HG03175 (cell line): ENCODE measurements at regions not wholly inside any gene's neighbourhood (a gene's known extent, or its start where the extent isn't known, plus 50 kb on each side); places are given as distances from the start of the nearest gene placed in this dataset.
"Not testable (repeated sequence)": the region's sequence is repeated elsewhere in the genome, so short reads cannot be mapped to it uniquely, and the experiment has no call there.

Source experiments
- ATAC-seq: cut with Tn5 transposase; IDR thresholded peaks from one replicate; pipeline ENCODE4 v1.9.1; 2021; ENCODE audit warnings: mild to moderate bottlenecking, moderate library complexity; ENCODE audit not compliant: unreplicated experiment

DNA sequence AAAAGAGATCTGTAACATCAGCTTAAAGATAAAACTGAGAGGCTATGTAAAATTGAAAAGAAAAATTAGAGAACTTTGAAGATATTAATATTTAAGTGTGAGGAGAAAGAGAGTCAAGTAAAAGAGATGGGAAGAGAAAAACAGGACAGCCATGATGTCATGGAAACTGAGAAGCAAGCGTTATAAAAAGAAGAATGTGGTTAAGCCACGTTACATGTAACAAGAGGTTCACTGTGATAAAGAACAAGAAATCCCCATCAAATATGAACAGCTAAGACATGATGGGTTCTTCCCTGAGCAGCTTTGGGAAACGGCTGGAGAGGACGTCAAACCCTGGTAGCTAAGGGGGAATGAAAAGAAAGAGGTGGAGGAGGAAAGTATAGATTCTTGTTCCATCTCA lies 1269.3 kb upstream of the TENM3 start:
- no peak for ATAC-seq

DNA sequence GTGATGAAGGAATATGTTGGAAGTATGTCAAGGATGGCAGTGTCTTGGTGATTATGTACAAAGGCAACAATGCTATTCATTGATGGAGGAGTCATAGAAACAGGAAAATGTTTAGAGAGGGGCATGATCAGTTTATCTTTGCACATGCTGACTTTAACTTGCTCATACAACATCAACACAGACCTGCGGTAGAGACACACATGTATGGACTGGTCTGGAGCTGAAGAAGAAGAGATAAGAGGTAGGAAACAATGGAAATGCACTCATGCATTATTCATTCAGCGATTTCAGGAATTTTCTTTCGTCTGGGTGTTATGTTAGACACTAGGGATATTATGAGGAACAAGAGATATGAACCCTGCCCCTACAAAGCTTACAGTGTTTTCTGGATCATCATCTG lies 1252.3 kb upstream of the TENM3 start:
- no peak for ATAC-seq

DNA sequence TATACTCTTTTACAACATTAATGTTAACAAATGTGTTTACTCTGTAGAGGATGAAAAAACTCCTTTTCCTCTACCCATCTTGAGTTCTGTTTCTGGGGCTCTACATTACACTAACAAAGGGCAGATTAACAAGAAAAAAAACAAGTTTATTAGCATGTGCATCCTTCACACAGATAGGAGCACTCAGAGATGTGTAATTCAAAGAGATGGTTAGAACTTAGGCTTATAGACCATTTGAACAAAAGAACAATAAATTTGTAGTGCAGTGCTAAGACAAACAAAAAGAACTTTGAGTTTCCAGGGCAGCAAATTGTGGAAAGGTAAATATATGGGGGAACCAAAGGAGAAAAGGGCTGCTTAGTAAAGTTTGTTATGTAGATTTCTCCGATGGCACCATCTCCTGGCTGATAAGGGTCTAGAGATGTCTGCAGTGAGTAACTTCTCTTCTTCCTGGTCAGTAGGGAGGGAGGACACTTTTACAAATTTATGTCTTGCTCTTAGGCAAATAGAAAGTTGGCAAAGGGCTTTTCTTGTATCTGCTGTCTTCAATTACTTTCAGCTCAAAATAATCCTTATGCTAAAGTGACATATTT lies 1249.9 kb upstream of the TENM3 start:
- no peak for ATAC-seq

DNA sequence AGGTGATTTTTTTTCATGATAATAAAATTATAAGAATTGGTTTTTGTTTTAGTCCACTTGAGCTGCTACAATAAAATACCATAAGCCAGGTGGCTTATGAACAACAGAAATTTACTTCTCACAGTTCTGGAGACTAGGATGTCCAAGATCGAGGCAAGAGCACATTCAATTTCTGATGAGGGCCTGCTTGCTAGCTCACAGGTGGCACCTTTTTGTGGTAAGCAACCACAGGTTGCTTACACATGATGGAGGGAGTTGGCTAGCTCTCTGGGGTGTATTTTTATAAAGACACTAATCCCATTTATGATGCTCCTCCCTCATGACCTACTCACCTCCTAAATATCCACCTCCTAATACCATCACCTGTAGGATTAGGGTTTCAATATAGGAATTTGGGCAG lies 1248.5 kb upstream of the TENM3 start:
- ATAC-seq = no peak

DNA sequence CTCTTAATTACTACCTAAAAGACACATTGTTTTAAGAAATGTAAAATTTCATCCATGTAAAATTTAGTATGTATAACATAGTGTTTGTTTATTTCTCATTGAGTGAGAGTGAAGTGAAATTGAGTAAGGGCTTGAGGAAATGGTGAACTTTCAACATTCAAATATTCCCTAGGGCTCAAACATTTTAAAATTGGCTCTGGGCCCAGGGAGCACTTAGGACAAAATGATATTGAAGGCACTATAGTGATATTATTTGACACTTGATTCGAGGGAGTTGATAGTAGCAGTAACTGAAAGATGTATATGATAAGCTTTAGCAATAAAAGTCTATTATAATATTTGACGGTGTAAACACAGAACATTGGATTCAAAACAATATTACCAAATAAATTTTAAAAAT lies 1244.0 kb upstream of the TENM3 start:
- no peak for ATAC-seq

DNA sequence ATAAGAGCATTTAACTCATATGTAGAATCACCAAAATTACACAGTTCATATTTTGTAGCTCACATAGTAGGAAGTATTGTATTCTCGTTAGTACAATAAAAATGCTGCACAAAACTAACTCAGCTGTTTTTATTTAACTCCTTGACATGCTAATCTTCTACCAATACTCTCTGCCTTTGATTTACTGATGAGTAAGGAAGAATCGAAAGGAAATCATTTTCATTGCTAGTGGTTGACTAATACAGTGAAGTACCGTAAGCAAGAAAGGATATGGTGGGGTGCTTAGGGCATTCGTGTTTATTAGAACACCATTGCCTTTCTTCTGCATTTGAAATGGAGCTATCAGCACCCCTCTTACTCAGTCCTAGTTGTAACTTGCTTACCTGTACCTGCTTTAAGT lies 1239.1 kb upstream of the TENM3 start:
- ATAC-seq = no peak

DNA sequence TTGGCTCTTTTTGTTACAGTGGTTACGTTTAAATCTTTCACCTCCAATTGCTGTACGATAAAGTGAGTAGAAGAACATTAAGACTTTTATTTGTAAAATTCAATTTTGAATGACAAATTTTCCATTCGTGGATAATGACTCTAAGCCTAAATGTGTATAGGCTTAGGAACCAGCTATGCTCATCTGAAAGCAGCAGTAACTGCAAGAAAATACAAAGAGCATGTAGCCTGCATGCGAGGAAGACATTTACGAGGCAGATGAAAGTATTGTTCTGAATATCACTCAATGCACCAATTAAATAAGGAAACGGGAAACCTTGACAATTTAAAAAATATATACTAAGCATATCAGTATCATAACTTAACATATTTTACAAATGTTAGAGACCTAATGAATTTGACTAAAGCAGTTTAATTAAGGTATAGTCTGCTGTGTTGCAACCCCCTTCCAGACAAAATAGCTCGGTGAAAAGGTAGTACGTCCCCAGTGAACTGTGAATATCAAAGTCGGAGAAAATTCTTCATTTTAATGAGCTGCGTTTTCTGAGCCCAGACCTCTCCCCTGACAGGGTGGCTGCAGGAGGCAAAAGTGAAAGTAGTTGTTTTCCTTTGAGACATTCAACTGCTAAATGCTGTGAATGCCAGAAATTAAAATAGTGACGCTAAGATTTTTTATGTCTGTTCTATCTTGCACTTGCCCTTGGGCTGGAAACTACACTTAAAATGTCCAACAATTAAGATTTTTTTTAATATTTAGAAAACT lies 1236.5 kb upstream of the TENM3 start:
- no peak for ATAC-seq

DNA sequence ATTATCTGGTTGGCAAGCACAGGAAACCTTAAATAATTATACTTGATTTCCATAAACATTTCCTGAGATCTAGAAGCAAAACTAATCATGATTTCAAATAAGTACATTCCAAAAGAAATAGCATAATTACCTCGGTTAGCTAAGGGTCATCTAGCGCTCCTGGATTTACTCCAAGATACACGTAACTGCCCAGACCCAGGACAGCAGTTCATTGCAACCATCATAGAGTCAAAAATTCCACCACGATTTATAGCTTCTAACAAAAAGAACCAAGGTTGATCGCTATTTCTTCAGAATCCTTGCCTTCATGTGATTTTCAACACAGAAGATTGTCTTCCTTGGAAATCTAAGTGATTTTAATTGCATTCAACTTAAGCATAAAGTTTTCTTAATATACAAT lies 1235.5 kb upstream of the TENM3 start:
- ATAC-seq = no peak

DNA sequence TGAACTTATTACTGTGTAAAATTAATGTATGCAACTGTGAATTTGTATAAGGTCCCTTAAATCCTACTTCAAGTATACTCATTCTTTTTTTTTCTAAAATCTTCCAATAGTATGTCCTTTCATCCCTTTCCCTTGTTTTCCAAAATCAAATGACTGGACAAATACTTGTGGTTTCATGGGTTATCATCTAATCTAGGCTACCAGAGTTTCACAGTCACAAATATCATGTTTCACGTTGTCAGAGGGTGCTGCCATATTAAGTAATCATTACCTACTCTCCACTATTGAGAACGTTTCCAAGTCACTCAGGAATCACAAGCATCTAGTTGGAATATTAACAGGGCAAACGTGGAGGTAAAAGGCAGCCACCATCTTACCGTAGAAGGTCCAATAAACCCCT lies 1235.0 kb upstream of the TENM3 start:
- no peak for ATAC-seq

DNA sequence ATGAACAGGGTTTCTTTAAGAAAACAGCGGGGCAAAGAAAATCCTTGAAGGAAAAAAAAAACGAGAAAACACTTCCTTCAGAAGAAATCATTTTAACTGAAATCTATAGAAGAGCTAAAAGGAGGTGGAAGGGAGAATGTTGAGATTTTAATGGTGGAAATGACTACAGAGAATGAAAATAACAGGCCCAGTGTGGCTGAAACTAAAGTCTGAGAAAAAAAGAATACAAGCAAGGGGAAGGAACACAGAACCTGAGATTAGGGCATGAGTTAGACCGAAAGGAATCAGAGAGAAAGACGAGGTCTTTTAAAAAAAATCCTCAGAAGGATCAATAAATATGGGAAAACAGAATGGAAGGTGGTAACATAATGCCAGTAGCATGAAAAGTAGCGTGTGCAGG lies 1230.0 kb upstream of the TENM3 start:
- ATAC-seq = no peak

DNA sequence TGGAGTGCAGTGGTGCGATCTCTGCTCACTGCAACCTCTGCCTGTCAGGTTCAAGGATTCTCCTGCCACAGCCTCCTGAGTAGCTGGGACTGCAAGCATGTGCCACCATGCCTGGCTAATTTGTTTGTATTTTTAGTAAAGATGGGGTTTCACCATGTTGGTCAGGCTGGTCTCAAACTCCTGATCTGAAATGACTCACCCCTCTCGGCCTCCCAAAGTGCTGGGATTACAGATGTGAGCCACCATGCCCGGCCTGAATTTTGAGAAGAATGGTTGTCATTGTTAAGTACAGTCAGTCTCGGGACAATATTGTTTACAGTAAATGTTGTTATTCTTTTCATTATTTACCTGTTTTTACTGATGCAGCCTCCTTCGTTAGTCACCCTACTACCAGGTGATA lies 1226.2 kb upstream of the TENM3 start:
- ATAC-seq = no peak

DNA sequence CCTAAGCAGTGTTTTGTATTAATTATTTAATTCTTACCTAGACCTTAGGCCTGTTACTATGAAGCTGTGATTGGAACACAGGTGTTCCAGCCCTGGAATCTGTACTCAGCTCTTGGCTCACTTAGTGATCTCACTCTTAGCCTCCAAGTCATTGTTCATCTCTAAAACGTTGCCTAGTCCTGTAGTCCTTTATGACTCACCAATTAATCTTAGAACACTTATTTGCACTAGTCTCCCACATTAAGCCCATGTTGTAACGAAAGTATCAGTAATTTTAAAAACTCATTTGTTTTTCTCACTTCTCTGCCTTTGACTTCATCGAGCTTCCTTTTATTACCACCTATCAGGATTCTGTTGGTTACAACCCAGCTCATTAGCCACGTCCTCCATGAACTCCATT lies 1224.7 kb upstream of the TENM3 start:
- no peak for ATAC-seq

DNA sequence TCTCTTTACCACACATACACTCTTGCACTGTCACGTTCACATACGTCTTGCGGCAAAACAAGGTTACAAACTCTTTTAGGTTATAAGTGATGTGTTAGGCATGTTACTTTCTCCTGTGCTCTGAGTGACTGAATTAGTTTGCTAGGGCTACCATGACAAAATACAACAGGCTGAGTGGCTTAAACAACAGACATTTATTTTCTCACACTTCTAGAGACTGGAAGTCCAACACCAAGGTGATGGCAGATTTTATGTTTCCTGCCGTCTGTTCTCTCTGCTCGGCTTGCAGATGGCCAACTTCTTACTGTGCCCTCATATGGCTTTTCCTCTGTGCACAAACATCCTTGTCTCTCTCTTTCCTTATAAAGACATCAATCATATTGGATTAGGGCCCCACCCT lies 1224.3 kb upstream of the TENM3 start:
- no peak for ATAC-seq

DNA sequence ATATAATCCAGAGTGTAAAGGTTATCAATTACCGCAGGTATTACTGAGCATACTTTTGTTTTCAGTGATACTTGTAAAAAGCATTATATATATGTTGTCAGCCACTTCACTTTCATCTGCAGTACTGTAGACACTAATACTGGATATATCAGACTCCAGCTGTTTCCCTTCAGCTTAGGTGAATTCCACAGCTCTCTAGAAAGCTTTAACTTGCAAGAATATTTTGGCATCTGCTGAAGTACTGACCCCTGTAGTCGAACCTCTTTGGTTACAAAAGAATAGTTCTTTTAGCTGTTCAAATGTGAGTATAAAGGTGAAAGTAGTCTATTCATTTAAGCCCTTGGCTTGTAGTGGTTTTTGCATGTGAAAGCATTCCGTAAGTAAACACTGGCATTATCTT lies 1222.7 kb upstream of the TENM3 start:
- no peak for ATAC-seq

DNA sequence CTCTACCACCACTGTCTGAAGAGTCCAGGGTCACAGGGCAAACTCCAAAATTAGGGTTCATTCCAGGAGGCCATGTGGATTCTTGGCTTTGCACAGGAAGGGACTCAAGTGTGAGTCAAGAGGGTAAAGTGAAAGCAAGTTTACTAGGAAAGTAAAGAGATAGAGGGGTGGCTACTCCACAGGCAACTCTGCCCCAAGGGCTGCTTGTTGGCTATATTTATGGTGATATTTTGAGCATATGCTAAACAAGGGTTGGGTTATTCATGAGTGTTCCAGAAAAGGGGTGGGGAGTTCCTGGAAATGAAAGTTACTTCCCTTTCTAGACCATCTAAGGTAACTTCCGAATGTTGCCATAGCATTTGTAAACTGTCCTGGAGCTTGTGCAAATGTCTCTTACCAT lies 1222.0 kb upstream of the TENM3 start:
- ATAC-seq = no peak

DNA sequence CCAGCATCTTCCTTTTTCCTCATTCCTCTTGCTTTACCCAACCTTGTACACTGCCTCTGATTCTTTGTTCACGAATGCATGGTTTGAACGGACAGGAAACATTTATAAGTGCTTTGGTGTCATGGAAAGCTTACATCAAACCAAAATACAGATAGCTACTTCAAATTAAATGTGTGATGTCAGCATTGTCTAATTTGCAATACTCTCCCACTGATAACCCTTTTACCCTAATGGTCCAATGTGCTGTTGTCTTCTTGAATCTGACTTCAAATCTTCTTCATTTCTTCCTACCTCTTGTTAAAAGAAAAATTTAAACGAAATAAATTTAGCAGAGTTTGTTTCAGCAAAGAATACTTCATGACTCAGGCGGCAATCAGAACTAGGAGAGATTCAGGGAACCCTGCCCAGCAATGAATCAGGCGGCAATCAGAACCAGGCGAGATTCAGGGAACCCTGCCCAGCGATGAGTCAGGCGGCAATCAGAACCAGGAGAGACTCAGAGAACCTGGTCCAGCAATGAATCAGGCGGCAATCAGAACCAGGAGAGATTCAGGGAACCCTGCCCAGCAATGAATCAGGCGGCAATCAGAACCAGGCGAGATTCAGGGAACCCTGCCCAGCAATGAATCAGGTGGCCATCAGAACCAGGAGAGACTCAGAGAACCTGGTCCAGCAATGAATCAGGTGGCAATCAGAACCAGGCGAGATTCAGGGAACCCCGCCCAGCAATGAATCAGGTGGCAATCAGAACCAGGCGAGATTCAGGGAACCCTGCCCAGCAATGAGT lies 1212.9 kb upstream of the TENM3 start:
- ATAC-seq = not testable (repeated sequence)

DNA sequence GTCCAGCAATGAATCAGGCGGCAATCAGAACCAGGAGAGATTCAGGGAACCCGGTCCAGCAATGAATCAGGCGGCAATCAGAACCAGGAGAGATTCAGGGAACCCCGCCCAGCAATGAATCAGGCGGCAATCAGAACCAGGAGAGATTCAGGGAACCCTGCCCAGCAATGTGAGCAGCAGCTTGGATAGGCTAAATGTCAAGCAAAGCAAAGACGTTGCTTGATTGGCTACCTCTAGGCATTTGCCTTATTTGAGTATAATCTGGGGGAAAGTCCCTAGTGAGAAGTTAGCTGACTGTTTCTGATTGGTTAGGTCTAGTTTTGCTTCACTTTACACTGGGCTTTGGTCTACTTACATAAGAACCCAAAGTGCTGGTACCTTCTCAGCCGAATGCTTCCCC lies 1212.2 kb upstream of the TENM3 start:
- no peak for ATAC-seq

DNA sequence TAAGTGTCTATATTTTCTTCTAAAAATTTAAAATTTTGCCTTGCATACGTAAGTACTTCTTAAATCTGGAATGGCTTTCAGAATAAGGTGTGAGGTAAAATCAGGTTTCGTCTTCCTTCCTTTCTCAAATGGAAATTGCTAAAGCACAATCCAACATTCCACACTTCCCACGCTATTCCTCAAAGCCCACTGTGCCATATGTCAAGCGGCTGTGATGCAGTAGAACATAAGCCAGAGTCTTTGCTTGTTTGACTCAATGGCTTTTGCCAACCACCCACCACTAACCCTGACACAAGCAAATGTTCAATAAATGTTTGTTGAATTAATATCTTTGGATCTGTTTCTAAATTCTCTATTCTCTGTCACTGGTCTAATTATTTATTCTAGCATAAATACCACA lies 1199.7 kb upstream of the TENM3 start:
- ATAC-seq = no peak

DNA sequence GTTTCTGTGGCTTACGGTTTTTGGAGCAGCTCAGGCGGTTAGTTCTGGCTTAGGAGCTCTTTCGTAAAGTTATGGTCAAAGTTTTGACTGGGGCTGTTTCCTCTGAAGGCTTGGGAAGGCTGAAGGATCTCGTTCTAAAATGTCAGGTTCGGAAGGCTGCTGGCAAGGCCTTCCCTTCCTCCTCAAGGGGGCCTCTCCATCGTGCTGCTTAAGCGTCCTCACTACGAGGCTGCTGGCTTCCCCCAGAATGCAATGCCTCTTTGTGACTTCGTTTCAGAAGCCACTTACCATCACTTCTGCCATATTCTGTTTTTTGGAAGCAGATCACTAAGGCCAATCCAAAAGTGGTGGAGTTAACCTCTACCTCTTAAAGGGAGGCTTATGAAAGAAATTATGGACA lies 1196.4 kb upstream of the TENM3 start:
- no peak for ATAC-seq

DNA sequence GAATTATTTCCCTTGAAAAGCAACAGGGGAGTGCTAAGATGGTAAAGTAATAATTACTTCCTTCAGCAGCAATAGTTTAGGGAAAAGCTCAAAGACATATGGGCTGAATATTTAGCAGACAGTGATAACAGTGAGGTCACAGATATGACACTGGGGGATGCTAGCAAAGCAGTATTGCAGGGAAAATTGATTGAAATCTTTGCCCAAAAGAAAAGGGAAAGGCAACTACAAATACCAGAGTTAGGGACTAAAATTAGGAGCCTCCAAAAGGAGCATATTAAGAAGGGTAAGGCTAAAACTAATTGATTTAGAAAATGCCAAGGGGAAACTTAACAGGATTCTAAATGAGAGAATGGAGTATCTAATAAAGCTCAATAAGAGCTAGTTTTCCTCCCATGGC lies 1191.3 kb upstream of the TENM3 start:
- no peak for ATAC-seq

DNA sequence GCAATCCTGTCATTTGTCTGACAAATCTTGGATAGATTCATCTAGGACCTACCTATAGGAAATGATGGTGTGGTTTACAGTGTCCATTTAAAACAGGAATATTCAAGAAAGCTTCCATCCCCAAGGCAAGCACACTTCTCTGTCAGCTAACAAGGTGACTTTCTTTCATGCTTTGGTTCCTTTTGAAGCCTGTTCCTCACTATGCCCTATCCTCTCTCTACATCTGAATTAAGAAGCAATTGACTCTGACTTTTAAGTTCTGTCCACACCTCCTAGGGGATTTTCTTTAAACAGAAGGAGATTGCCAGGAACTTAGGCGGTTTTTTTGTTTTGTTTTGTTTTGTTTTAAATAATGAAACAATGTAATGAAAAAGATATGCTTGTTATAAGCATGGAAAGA lies 1181.4 kb upstream of the TENM3 start:
- no peak for ATAC-seq

DNA sequence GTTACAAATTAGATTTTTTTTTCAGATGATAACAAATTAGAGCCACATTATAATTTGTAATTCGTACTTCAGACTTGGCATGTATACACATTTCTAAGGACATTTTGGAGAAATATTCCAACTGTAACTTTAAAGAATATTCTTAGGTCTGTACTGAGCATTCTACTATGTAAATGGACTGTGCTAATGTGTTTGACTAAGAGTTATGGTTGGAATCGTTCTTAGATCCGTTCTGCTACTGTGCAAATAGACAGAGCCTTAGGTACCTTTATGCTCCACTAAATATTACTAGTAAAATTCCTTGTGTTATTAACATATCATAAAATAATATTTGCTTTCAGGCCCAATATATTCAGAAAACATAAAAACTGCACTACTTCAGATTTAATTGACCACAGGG lies 1180.0 kb upstream of the TENM3 start:
- no peak for ATAC-seq
